OCI-LY7 (cell line): ENCODE measurements at regions not wholly inside any gene's neighbourhood (a gene's known extent, or its start where the extent isn't known, plus 50 kb on each side); places are given as distances from the start of the nearest gene placed in this dataset.

Experiments used
- BruUV-seq: library from RNA; stranded (reverse); fragments of 400-500 nt; replicated peaks from 2 replicates; lab custom pipeline; 2021; lab: Mats Ljungman, UMichigan
- CTCF ChIA-PET: fragments of 300-600 bp; sonication (Branson Sonifier 250); formaldehyde crosslinking; loops from one replicate; lab custom pipeline; 2022; ENCODE audit warnings: antibody characterized with exemption; ENCODE audit not compliant: unreplicated experiment; lab: Charles Lee
- POLR2A ChIA-PET: fragments of 300-600 bp; sonication (Branson Sonifier 250); formaldehyde crosslinking; loops from one replicate; lab custom pipeline; 2022; ENCODE audit warnings: antibody characterized with exemption; lab: Charles Lee
- DNase-seq: peaks from one replicate; pipeline ENCODE4 v3.0.0-alpha.2; 2015; ENCODE audit warnings: low spot score
- H2AFZ ChIP-seq: fragments of 200-600 bp; sonication (generic), shearing (Covaris generic); 2 replicates; pipeline ENCODE4 v1.6.1; 2014; ENCODE audit warnings: mild to moderate bottlenecking, antibody characterized with exemption, low read length, moderate library complexity
- H3K27ac ChIP-seq: fragments of 200-600 bp; sonication (generic); 2 replicates; pipeline ENCODE4 v1.5.1; 2014; ENCODE audit warnings: mixed run types, low read depth, mild to moderate bottlenecking, moderate library complexity, low read length, inconsistent platforms; ENCODE audit not compliant: poor library complexity, severe bottlenecking
- H3K36me3 ChIP-seq: fragments of 200-600 bp; sonication (generic); 2 replicates; pipeline ENCODE4 v1.6.1; 2014; ENCODE audit warnings: mild to moderate bottlenecking, antibody characterized with exemption, low read length, moderate library complexity, mixed read lengths; ENCODE audit not compliant: insufficient read depth
- H3K4me1 ChIP-seq: fragments of 200-600 bp; sonication (generic); 2 replicates; pipeline ENCODE4 v1.5.1; 2014; ENCODE audit warnings: mild to moderate bottlenecking, low read length; ENCODE audit not compliant: insufficient read depth, poor library complexity, severe bottlenecking
- H3K4me2 ChIP-seq: fragments of 200-600 bp; sonication (generic); 2 replicates; pipeline ENCODE4 v1.6.1; 2014; ENCODE audit warnings: mild to moderate bottlenecking, low read length
- H3K4me3 ChIP-seq: fragments of 200-600 bp; sonication (generic); 2 replicates; pipeline ENCODE4 v1.5.1; 2014; ENCODE audit warnings: mild to moderate bottlenecking, low read depth, low read length; ENCODE audit not compliant: poor library complexity, severe bottlenecking
- H3K79me2 ChIP-seq: fragments of 200-600 bp; sonication (generic); 2 replicates; pipeline ENCODE4 v1.6.1; 2016; ENCODE audit warnings: low read depth, mild to moderate bottlenecking, low read length, moderate library complexity, mixed read lengths; ENCODE audit not compliant: insufficient read depth
- H3K9me2 ChIP-seq: fragments of 200-600 bp; sonication (generic); 2 replicates; pipeline ENCODE4 v1.6.1; 2016; ENCODE audit warnings: mild to moderate bottlenecking, low read length, mixed read lengths; ENCODE audit not compliant: insufficient read depth
- H3K9me3 ChIP-seq: fragments of 200-600 bp; sonication (generic); 2 replicates; pipeline ENCODE4 v1.6.1; 2014; ENCODE audit warnings: mild to moderate bottlenecking, mixed run types, low read length, mixed read lengths
- H4K20me1 ChIP-seq: fragments of 200-600 bp; sonication (generic); 2 replicates; pipeline ENCODE4 v1.6.1; 2014; ENCODE audit warnings: mild to moderate bottlenecking, antibody characterized with exemption, low read length, moderate library complexity, mixed read lengths; ENCODE audit not compliant: insufficient read depth
- CTCF ChIP-seq: fragments of 200-600 bp; sonication (generic); conservative IDR thresholded peaks from 2 replicates; pipeline ENCODE4 v1.5.1; 2014; ENCODE audit warnings: mild to moderate bottlenecking, antibody characterized with exemption, low read length, moderate library complexity, mixed read lengths
- EZH2phosphoT487 ChIP-seq: fragments of 200-600 bp; sonication (generic); IDR thresholded peaks from 2 replicates; pipeline ENCODE4 v1.6.1; 2018; ENCODE audit warnings: low read depth, borderline replicate concordance, mild to moderate bottlenecking, mixed run types, antibody characterized with exemption, low read length, moderate library complexity, mixed read lengths
- intact Hi-C: fragments of 100-400 bp; cut with micrococcal nuclease; formaldehyde crosslinking; loops from one replicate; pipeline ENCODE4 v1.10.0; 2022; ENCODE audit not compliant: unreplicated experiment

DNA sequence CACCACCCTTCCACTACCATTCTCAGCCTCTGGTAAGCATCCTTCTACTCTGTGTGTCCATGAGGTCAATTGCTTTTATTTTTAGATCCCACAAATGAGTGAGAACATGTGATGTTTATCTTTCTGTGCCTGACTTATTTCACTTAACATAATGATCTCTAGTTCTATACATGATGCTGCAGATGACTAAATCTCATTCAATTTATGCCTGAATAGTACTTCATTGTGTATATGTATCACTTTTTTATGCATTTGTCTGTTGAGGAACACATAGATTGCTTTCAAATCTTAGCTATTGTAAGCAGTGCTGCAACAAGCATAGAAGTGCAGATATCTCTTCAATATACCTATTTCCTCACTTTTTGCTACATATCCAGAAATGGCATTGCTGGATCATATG, 733.3 kb downstream of the SUCLG1 start:
- H3K9me3 ChIP-seq: no peaks in the 10 kb centered on the region
- no peaks in the 10 kb centered on the region for H3K4me1 ChIP-seq
- TF ChIP-seq EZH2phosphoT487: no peak
- TF ChIP-seq CTCF: no peak
- no peaks in the 10 kb centered on the region for H3K79me2 ChIP-seq
- intact Hi-C loops: no loop called here
- BruUV-seq: no TSS peak
- ChIA-PET CTCF (no interaction called here), POLR2A (no interaction called here)
- H4K20me1 ChIP-seq: no peaks in the 10 kb centered on the region
- no peak overlapping the region for H3K27ac ChIP-seq
- DNase-seq: no peak
- no peaks in the 10 kb centered on the region for H3K9me2 ChIP-seq
- no peak overlapping the region for H2AFZ ChIP-seq
- no peak overlapping the region for H3K4me3 ChIP-seq
- H3K36me3 ChIP-seq: no peaks in the 10 kb centered on the region
- no peak overlapping the region for H3K4me2 ChIP-seq

DNA sequence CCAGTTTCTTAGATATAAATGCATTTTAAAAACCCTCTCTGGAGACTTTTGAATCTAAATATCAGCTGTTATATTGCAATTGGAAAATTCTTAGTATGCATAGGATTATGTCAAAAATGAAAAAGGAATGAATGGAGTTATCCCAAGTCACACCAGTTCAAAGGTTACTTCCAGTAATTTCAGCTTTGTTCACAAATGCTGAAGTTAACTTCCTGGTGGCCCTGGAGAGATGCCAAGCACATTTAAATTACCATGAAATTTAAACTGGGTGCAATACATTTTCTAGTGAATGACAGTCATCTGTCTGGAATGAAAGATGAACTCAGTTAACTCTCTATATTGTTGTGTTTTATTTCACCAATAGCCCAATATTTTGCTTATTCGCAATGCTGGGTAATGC, 753.9 kb downstream of the SUCLG1 start:
- CTCF ChIA-PET: no interaction called here
- H3K79me2 ChIP-seq: no peaks in the 10 kb centered on the region
- no peaks in the 10 kb centered on the region for H3K4me1 ChIP-seq
- H3K9me3 ChIP-seq: no peaks in the 10 kb centered on the region
- no peaks in the 10 kb centered on the region for H3K36me3 ChIP-seq
- no peak for DNase-seq
- intact Hi-C loops: no loop called here
- no peak overlapping the region for H2AFZ ChIP-seq
- BruUV-seq: no TSS peak
- H3K27ac ChIP-seq: no peak overlapping the region
- H3K4me3 ChIP-seq: no peak overlapping the region
- no peak overlapping the region for H3K4me2 ChIP-seq
- H3K9me2 ChIP-seq: no peaks in the 10 kb centered on the region
- no peaks in the 10 kb centered on the region for H4K20me1 ChIP-seq
- POLR2A ChIA-PET: interaction anchor here (0.6 kb wide), 1 partner anchor 12 kb away, joined by 3 read pairs; no protein-coding TSS in a partner anchor
- TF ChIP-seq CTCF: no peak
- no peak for TF ChIP-seq EZH2phosphoT487

DNA sequence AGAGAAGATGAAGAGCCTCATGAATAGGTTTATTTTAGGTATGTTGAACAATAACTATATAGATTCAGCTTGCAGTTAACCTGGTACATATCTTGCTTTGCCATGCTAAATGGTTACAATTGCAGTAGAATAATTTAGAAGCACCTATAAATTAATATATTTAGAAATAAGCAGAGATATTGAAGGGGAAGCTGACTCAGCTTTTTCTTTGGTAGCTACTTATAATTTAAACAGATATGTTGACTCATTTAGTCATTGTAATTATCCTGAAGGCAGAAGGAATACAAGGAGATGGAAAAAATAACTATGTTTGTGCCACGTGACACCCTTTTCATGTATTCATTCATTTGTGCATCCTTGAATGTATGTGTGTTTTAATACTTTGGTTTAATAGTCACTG, 755.5 kb downstream of the SUCLG1 start:
- Histone ChIP-seq H2AFZ (no peak overlapping the region), H3K36me3 (no peaks in the 10 kb centered on the region), H3K27ac (no peak overlapping the region), H3K9me3 (no peaks in the 10 kb centered on the region), H3K4me1 (no peaks in the 10 kb centered on the region), H3K79me2 (no peaks in the 10 kb centered on the region), H4K20me1 (no peaks in the 10 kb centered on the region), H3K9me2 (no peaks in the 10 kb centered on the region), H3K4me2 (no peak overlapping the region), H3K4me3 (no peak overlapping the region)
- intact Hi-C loops: no loop called here
- POLR2A ChIA-PET: no interaction called here
- DNase-seq: no peak
- TF ChIP-seq EZH2phosphoT487 (no peak), CTCF (no peak)
- CTCF ChIA-PET: no interaction called here
- BruUV-seq: no TSS peak
